Peyer's patch (tissue), 4 donors: ENCODE measurements at regions not wholly inside any gene's neighbourhood (a gene's known extent, or its start where the extent isn't known, plus 50 kb on each side); places are given as distances from the start of the nearest gene placed in this dataset.

Experiments
- POLR2A ChIP-seq, 2 donors: fragments of 450-650 bp; IDR thresholded peaks; one replicate each; pipeline ENCODE4 v1.5.1; 2017; ENCODE audit warnings: antibody characterized with exemption in 2 of 2, mild to moderate bottlenecking in 2 of 2, moderate library complexity in 2 of 2
- TF ChIP-seq, protein P1 (sequence below), 6 experiments: fragments of 450-650 bp in 4 of 6; fragments of 200-600 bp in 2 of 6; sonication (generic) in 1 of 6; IDR thresholded peaks; one replicate each; pipeline ENCODE4 v1.5.1; 2017 to 2019; ENCODE audit warnings: antibody characterized with exemption in 6 of 6, mild to moderate bottlenecking in 3 of 6, moderate library complexity in 1 of 6

DNA sequence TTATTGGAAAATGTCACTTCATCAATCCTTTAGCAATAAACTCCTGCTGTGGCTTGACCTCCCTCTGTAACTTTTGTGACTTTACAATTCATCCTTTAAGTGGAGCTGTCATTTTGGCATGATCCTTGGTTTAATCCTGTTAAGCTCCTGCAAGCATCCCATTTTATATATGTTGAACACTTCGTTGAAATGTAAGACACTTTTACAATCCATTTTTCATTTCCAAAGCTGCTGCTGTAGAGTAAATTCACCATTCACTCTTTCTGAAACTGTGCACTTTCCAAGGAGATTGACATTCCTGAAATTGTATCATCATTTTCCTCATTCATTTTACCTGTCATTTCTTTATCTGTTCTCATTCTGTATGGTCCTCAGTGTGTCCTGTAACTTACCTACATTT is 1003.2 kb upstream of the GOT2 start:
- TF ChIP-seq, protein P1, sequence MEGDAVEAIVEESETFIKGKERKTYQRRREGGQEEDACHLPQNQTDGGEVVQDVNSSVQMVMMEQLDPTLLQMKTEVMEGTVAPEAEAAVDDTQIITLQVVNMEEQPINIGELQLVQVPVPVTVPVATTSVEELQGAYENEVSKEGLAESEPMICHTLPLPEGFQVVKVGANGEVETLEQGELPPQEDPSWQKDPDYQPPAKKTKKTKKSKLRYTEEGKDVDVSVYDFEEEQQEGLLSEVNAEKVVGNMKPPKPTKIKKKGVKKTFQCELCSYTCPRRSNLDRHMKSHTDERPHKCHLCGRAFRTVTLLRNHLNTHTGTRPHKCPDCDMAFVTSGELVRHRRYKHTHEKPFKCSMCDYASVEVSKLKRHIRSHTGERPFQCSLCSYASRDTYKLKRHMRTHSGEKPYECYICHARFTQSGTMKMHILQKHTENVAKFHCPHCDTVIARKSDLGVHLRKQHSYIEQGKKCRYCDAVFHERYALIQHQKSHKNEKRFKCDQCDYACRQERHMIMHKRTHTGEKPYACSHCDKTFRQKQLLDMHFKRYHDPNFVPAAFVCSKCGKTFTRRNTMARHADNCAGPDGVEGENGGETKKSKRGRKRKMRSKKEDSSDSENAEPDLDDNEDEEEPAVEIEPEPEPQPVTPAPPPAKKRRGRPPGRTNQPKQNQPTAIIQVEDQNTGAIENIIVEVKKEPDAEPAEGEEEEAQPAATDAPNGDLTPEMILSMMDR (IDR thresholded peaks at IDR 0.05), result no peak
- TF ChIP-seq POLR2A (IDR thresholded peaks at IDR 0.05), result no peak
